CD14-positive monocyte (primary cell): ENCODE measurements at regions not wholly inside any gene's neighbourhood (a gene's known extent, or its start where the extent isn't known, plus 50 kb on each side); places are given as distances from the start of the nearest gene placed in this dataset.

Experiments used
- DNase-seq, 3 donors: peaks; one replicate each; pipeline ENCODE4 v3.0.0-alpha.2; 2011 to 2022
- H2AFZ ChIP-seq: 2 replicates; pipeline ENCODE4 v1.6.0; 2012; ENCODE audit warnings: mild to moderate bottlenecking, low read depth, low read length, inconsistent platforms; ENCODE audit not compliant: insufficient read depth, poor library complexity, severe bottlenecking
- H3K27ac ChIP-seq, 2 donors: 1 replicate in 1 of 2; 2 replicates in 1 of 2; pipeline ENCODE4 v1.5.1; 2012 to 2013; ENCODE audit warnings: low read length in 2 of 2, control low read depth in 1 of 2, inconsistent platforms in 1 of 2, low read depth in 1 of 2, mild to moderate bottlenecking in 1 of 2
- H3K27me3 ChIP-seq, 2 donors: one replicate each; pipeline versions ENCODE4 v1.6.0 to v1.6.1; 2011 to 2013; ENCODE audit warnings: low read length in 2 of 2; ENCODE audit not compliant: control insufficient read depth in 2 of 2, insufficient read depth in 2 of 2
- H3K36me3 ChIP-seq, 2 donors: replicated peaks in 1 of 2; 1 replicate in 1 of 2; 2 replicates in 1 of 2; pipeline versions ENCODE4 v1.5.1 to v1.6.1; 2012 to 2013; ENCODE audit warnings: low read length in 2 of 2, control low read depth in 1 of 2, inconsistent platforms in 1 of 2, mild to moderate bottlenecking in 1 of 2; ENCODE audit not compliant: insufficient read depth in 2 of 2, control insufficient read depth in 1 of 2
- H3K4me1 ChIP-seq, 2 donors: 1 replicate in 1 of 2; 2 replicates in 1 of 2; pipeline versions ENCODE4 v1.5.1 to v1.6.1; 2012 to 2013; ENCODE audit warnings: low read length in 2 of 2, control low read depth in 1 of 2, inconsistent platforms in 1 of 2, mild to moderate bottlenecking in 1 of 2, moderate library complexity in 1 of 2; ENCODE audit not compliant: insufficient read depth in 2 of 2, control insufficient read depth in 1 of 2
- H3K4me2 ChIP-seq: replicated peaks from 2 replicates; pipeline ENCODE3; 2012; ENCODE audit warnings: low read length, moderate library complexity, mild to moderate bottlenecking; ENCODE audit not compliant: poor library complexity, severe bottlenecking; ENCODE audit errors: extremely low read depth
- H3K4me3 ChIP-seq, 3 experiments: fragments of 200-600 bp in 1 of 3; sonication (generic) in 1 of 3; replicated peaks in 1 of 3; 1 replicate in 2 of 3; 2 replicates in 1 of 3; pipeline ENCODE4 v1.5.1; 2011 to 2013; ENCODE audit warnings: low read length in 3 of 3, mild to moderate bottlenecking in 3 of 3, control low read depth in 2 of 3, low read depth in 2 of 3, inconsistent platforms in 1 of 3, moderate library complexity in 1 of 3
- H3K79me2 ChIP-seq: 2 replicates; pipeline ENCODE4 v1.6.0; 2012; ENCODE audit warnings: mild to moderate bottlenecking, control low read depth, inconsistent platforms, low read length, moderate library complexity; ENCODE audit not compliant: insufficient read depth
- H3K9ac ChIP-seq: 2 replicates; pipeline ENCODE4 v1.6.0; 2017; ENCODE audit warnings: low read length, mild to moderate bottlenecking; ENCODE audit not compliant: insufficient read depth, poor library complexity, severe bottlenecking
- H3K9me3 ChIP-seq, 2 donors: replicated peaks in 1 of 2; 1 replicate in 1 of 2; 2 replicates in 1 of 2; pipeline versions ENCODE4 v1.5.1 to v1.6.1; 2012 to 2013; ENCODE audit warnings: low read length in 2 of 2, control low read depth in 1 of 2; ENCODE audit not compliant: control insufficient read depth in 1 of 2, insufficient read depth in 1 of 2
- H4K20me1 ChIP-seq: 2 replicates; pipeline ENCODE4 v1.6.0; 2012; ENCODE audit warnings: mild to moderate bottlenecking, low read length, control low read depth, moderate library complexity; ENCODE audit not compliant: insufficient read depth
- H3K27ac Mint-ChIP-seq, 7 donors: one replicate each; pipeline ENCODE4 v1.8.0; 2020; ENCODE audit warnings: mild to moderate bottlenecking in 7 of 7, mixed read lengths in 7 of 7, moderate library complexity in 6 of 7, inconsistent platforms in 2 of 7
- H3K27me3 Mint-ChIP-seq, 3 donors: one replicate each; pipeline ENCODE4 v1.8.0; 2021 to 2022; ENCODE audit warnings: low read depth in 3 of 3, mild to moderate bottlenecking in 3 of 3, mixed read lengths in 3 of 3, moderate library complexity in 3 of 3, inconsistent platforms in 1 of 3
- H3K36me3 Mint-ChIP-seq, 2 donors: one replicate each; pipeline ENCODE4 v1.8.0; 2020; ENCODE audit warnings: mixed read lengths in 2 of 2, inconsistent platforms in 1 of 2, mild to moderate bottlenecking in 1 of 2
- H3K4me1 Mint-ChIP-seq: one replicate; pipeline ENCODE4 v1.8.0; 2020; ENCODE audit warnings: mild to moderate bottlenecking, mixed read lengths
- H3K4me3 Mint-ChIP-seq, 2 donors: one replicate each; pipeline ENCODE4 v1.8.0; 2020; ENCODE audit warnings: mild to moderate bottlenecking in 2 of 2, mixed read lengths in 2 of 2, moderate library complexity in 1 of 2
- H3K9me3 Mint-ChIP-seq, 7 donors: one replicate each; pipeline ENCODE4 v1.8.0; 2020 to 2022; ENCODE audit warnings: mixed read lengths in 7 of 7, mild to moderate bottlenecking in 6 of 7, moderate library complexity in 6 of 7, inconsistent platforms in 2 of 7
- WGBS: methylation state at CpG from one replicate; pipeline ENCODE4 v1.1.5; 2013; ENCODE audit warnings: missing lambda C conversion rate; ENCODE audit not compliant: insufficient coverage; 5-methylcytosine and 5-hydroxymethylcytosine counted together
- intact Hi-C, 2 donors: fragments of 100-400 bp; cut with micrococcal nuclease; formaldehyde crosslinking; loops; one replicate each; pipeline versions ENCODE4 v1.15.0 to v1.15.1; 2023
- TF ChIP-seq, protein P1 (sequence below): fragments of 200-600 bp; IDR thresholded peaks from one replicate; pipeline ENCODE4 v1.8.0; 2022; ENCODE audit warnings: antibody characterized with exemption, mild to moderate bottlenecking

GRCh38 chr4:159552979-159553768 lies 450.3 kb downstream of the RAPGEF2 start:
- no peaks in the 10 kb centered on the region for H3K79me2 ChIP-seq
- intact Hi-C loops, result no loop called here
- DNase-seq, result no peak
- H3K27me3 ChIP-seq, result no peaks in the 10 kb centered on the region
- no peaks in the 10 kb centered on the region for H3K36me3 Mint-ChIP-seq
- no peaks in the 10 kb centered on the region for H3K4me1 ChIP-seq
- H3K27me3 Mint-ChIP-seq, result peaks cover 0 to 2% (median 2%) of the 10 kb centered on the region in 3 donors
- H3K4me3 ChIP-seq, result no peak overlapping the region
- no peak overlapping the region for H3K4me2 ChIP-seq
- TF ChIP-seq, protein P1, sequence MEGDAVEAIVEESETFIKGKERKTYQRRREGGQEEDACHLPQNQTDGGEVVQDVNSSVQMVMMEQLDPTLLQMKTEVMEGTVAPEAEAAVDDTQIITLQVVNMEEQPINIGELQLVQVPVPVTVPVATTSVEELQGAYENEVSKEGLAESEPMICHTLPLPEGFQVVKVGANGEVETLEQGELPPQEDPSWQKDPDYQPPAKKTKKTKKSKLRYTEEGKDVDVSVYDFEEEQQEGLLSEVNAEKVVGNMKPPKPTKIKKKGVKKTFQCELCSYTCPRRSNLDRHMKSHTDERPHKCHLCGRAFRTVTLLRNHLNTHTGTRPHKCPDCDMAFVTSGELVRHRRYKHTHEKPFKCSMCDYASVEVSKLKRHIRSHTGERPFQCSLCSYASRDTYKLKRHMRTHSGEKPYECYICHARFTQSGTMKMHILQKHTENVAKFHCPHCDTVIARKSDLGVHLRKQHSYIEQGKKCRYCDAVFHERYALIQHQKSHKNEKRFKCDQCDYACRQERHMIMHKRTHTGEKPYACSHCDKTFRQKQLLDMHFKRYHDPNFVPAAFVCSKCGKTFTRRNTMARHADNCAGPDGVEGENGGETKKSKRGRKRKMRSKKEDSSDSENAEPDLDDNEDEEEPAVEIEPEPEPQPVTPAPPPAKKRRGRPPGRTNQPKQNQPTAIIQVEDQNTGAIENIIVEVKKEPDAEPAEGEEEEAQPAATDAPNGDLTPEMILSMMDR, result no peak
- peaks cover 0 to 2% (median 0%) of the 10 kb centered on the region in 7 donors for H3K9me3 Mint-ChIP-seq
- no peaks in the 10 kb centered on the region for H3K4me1 Mint-ChIP-seq
- no peaks in the 10 kb centered on the region for H3K9me3 ChIP-seq
- no peak overlapping the region for H2AFZ ChIP-seq
- no CpG with 5 or more reads among the region's 4 CpGs for WGBS
- H4K20me1 ChIP-seq, result no peaks in the 10 kb centered on the region
- H3K27ac ChIP-seq, result no peak overlapping the region
- H3K4me3 Mint-ChIP-seq, result no peak overlapping the region
- no peaks in the 10 kb centered on the region for H3K36me3 ChIP-seq
- H3K9ac ChIP-seq, result no peak overlapping the region
- H3K27ac Mint-ChIP-seq, result no peak overlapping the region

DNA sequence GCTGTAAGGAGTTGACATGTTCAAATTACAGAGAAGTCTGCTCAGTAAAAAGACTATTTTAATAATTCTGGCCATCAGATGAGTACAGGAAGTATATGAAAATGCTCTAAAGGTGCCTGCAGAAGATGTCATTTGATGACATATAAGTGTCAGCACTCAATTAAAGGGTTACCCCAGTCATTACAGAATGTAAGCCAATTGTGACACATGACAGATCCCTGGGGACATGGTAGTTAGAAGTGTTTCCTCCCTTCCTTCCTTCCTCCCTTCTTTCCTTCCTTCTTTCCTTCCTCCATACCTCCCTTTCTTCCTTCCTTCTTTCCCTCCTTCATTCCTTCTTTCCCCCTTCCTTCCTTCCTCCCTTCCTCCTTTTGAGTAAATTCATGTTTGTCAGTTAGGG lies 453.0 kb downstream of the RAPGEF2 start:
- Histone ChIP-seq H3K9me3 (peaks cover 5 to 6% of the 10 kb centered on the region in 2 donors), H3K4me1 (no peaks in the 10 kb centered on the region), H3K4me2 (no peak overlapping the region), H3K36me3 (no peaks in the 10 kb centered on the region), H2AFZ (no peak overlapping the region), H3K79me2 (no peaks in the 10 kb centered on the region), H3K4me3 (no peak overlapping the region), H3K27ac (no peak overlapping the region), H3K27me3 (no peaks in the 10 kb centered on the region), H3K9ac (no peak overlapping the region), H4K20me1 (no peaks in the 10 kb centered on the region)
- Mint-ChIP-seq H3K9me3 (peaks cover 0 to 12% (median 3%) of the 10 kb centered on the region in 7 donors), H3K4me3 (no peak overlapping the region), H3K27ac (no peak overlapping the region), H3K27me3 (peaks cover 0 to 2% (median 2%) of the 10 kb centered on the region in 3 donors), H3K4me1 (no peaks in the 10 kb centered on the region), H3K36me3 (no peaks in the 10 kb centered on the region)
- TF ChIP-seq, protein P1, result no peak
- intact Hi-C loops, result no loop called here
- no peak for DNase-seq
